ENCODE measurements at regions not wholly inside any gene's neighbourhood (a gene's known extent, or its start where the extent isn't known, plus 50 kb on each side); places are given as distances from the start of the nearest gene placed in this dataset.

- no peak for DNase-seq
These were observed 199.3 kb upstream of the SGK1 start for GRCh38 chr6:134517145-134517658.

GRCh38 chr6:134516582-134516981 lies 198.7 kb upstream of the SGK1 start:
- no peak for DNase-seq

- no peak for DNase-seq
These were observed 198.1 kb upstream of the SGK1 start for GRCh38 chr6:134515986-134516385.

- no peak for DNase-seq
These were observed 195.1 kb upstream of the SGK1 start for GRCh38 chr6:134512981-134513391.

- no peak for DNase-seq
These were observed 194.2 kb upstream of the SGK1 start for GRCh38 chr6:134511984-134512683.

GRCh38 chr6:134510920-134511319 lies 193.0 kb upstream of the SGK1 start:
- no peak for DNase-seq

- no peak for DNase-seq
These were observed 192.2 kb upstream of the SGK1 start for GRCh38 chr6:134510142-134510541.

- DNase-seq, result no peak
These were observed 191.1 kb upstream of the SGK1 start for GRCh38 chr6:134508862-134509498.

GRCh38 chr6:134506162-134506561 lies 188.2 kb upstream of the SGK1 start:
- no peak for DNase-seq

GRCh38 chr6:134503585-134504281 lies 185.8 kb upstream of the SGK1 start:
- no peak for DNase-seq

GRCh38 chr6:134502614-134503549 lies 185.0 kb upstream of the SGK1 start:
- no peak for DNase-seq

- no peak for DNase-seq
These were observed 178.0 kb upstream of the SGK1 start for GRCh38 chr6:134495890-134496248.

- DNase-seq, result no peak
These were observed 177.4 kb upstream of the SGK1 start for GRCh38 chr6:134495203-134495889.

- DNase-seq, result no peak
These were observed 175.9 kb upstream of the SGK1 start for GRCh38 chr6:134493789-134494188.

GRCh38 chr6:134491477-134491876 lies 173.6 kb upstream of the SGK1 start:
- DNase-seq, result no peak

- no peak for DNase-seq
These were observed 164.8 kb upstream of the SGK1 start for GRCh38 chr6:134482593-134483270.

- DNase-seq, result no peak
These were observed 164.1 kb upstream of the SGK1 start for GRCh38 chr6:134481966-134482365.

- no peak for DNase-seq
These were observed 162.7 kb upstream of the SGK1 start for GRCh38 chr6:134480593-134480992.

- no peak for DNase-seq
These were observed 161.0 kb upstream of the SGK1 start for GRCh38 chr6:134478764-134479399.

GRCh38 chr6:134477991-134478635 lies 160.2 kb upstream of the SGK1 start:
- DNase-seq, result no peak

- no peak for DNase-seq
These were observed 157.0 kb upstream of the SGK1 start for GRCh38 chr6:134474955-134475354.
